Posterior vena cava (tissue), 2 donors: ENCODE measurements at regions not wholly inside any gene's neighbourhood (a gene's known extent, or its start where the extent isn't known, plus 50 kb on each side); places are given as distances from the start of the nearest gene placed in this dataset.

ENCODE experiments used
- DNase-seq: peaks from one replicate; pipeline ENCODE4 v3.0.0-alpha.2; 2020; ENCODE audit warnings: low spot score
- intact Hi-C, 2 donors: fragments of 100-400 bp; cut with DNase I; formaldehyde crosslinking; loops; one replicate each; pipeline versions ENCODE4 v1.14.1 to v1.14.2; 2022 to 2023
- donor health status: DM: yes; HTN: yes; CAD: no.
- donor health status: DM: yes; HTN: yes; CAD: no.

DNA sequence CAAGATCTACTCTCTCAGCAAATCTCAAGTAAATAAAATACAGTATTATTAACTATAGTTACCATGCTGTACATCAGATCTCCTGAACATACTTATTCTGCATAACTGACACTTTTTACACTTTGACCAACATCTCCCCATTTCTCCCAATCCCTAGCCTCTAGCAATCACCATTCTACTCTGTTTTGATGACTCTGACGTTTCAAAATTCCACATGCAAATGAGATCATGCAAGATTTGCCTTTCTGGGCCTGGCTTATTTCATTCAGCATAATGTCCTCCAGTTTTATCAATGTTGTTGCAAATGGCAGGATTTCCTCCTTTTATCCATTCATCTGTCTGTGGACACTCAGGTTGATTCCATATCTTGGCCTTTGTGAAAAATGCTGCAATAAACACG, 266.3 kb downstream of the RFPL4B start:
- no peak for DNase-seq
- intact Hi-C loops: no loop called here

GRCh38 chr6:112618849-112619248, 271.7 kb downstream of the RFPL4B start:
- no peak for DNase-seq
- intact Hi-C loops: no loop called here

DNA sequence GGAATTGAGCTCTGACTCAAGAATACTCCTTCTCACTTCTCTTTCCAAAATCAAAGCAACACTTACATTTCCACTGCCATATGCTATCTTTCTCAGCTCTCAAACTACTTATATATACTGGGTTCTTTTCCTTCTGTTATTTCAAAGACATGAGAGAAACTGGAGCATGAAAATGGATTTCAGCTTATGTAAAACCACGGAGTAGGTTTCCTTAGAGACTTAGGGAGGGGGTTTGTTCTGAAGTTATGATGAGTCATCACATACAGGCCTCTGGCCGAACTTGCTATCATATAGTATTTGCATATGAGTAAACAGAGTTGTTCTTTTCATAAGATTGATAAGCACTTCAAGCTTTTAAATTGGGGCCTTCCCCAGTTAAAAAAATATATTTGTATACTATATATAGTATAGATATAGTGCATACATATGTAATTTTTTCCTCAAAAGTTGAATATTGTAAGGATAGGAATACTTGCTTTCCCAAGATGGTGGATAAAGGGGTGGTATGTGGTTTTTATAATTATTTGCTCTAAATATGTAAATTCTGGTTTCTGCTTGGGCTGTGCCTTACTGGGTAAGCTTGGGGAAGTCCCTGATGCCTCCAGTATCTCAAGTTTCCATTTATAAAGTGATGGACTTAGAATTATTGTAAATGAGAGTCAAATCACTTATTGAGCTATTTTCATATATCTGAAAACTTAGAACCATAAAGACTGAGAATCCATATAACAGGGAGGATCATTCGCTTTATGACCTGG, 273.9 kb downstream of the RFPL4B start:
- intact Hi-C loops: no loop called here
- DNase-seq: no peak

GRCh38 chr6:112622036-112622435, 274.9 kb downstream of the RFPL4B start:
- intact Hi-C loops: no loop called here
- no peak for DNase-seq

DNA sequence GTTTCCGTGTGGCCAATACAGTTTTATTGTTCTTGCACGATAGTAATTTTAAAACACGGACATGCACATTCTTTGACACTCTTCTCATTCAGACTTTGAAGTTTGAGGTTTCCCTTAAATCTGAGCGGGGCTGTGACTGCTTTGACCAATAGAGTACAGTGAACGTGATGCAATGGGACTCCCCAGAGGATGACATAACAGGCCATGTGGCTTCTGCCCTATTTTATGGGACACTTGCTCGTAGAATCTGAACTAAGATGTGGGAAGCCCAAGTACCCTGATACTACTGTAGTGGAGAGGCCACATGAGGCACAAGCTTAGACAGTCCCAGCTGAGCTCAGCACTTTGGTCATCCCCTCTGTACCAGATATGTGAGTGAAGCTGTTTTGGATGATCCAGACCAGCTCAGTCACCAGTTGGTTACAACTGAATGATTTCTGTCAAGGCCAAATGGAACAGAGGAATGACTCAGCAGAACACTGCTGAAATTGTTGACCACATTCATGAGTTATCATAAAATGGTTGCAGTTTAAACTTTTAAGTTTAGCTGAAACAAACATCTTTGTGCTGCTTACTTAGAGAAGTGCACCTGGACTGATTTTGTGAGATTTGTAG, 279.4 kb downstream of the RFPL4B start:
- intact Hi-C loops: no loop called here
- no peak for DNase-seq

DNA sequence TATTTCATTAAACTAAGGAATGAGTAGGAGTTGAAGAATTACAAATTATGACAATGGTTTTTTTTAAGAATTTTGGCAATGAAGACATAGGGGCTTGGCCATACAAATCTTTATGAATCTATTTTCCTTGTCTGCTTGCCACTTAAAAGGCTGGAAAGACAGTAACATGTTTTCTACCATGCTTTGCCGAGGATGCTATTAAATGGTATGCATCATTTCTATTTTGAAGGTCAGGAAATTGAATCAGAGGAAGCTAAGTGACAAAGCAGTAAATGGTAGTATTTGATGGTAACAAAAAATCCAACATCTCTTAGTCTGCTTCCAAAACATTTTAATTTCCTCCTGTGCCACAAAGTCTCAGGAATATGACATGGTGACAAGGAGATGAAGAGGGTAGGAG, 287.2 kb downstream of the RFPL4B start:
- DNase-seq: no peak
- intact Hi-C loops: no loop called here

GRCh38 chr6:112636650-112637262, 289.6 kb downstream of the RFPL4B start:
- no peak for DNase-seq

GRCh38 chr6:112639391-112639831, 292.3 kb downstream of the RFPL4B start:
- intact Hi-C loops: no loop called here
- DNase-seq: no peak

More at GRCh38 chr6:112636650-112637262, 289.6 kb downstream of the RFPL4B start:
- intact Hi-C loops: no loop called here

DNA sequence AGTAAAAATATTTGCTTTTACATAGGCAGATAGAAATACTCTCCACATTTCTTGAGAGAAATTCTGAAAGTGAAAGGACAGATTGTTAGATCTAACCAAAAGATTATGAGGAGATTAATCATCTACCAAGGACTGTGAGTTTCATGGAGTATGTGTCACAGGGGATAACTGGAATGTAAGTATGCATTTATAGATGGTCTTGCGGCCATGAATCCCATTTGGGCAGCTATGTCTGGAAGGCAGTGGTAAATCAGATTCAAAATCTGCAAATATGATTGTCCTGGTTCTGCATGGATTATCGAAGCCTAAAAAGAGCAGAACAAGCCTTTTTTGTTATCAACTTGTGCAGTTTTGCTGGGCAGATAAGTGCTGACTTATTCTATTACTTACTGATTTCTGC, 293.8 kb downstream of the RFPL4B start:
- no peak for DNase-seq
- intact Hi-C loops: no loop called here

DNA sequence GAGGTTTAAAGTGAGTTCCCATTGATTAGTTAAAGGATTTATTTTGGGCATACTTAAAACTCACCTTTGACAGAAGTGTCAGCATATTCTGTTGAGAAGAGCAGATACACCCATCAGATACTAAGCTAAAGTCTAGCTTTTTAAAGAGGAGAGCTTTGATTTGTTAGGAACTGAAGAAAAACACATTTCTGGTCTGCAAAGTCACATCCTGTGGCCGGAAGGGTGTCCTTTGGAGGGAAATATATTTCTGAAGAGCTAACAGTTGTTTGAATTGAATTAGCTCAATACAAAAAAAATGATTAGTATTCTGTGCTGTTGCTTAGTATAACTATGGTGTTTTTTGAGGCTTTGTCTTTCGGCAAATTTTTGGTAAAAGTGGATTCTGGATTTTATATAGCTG, 302.7 kb downstream of the RFPL4B start:
- intact Hi-C loops: no loop called here
- no peak for DNase-seq

GRCh38 chr6:112651239-112651638, 304.1 kb downstream of the RFPL4B start:
- intact Hi-C loops: no loop called here
- DNase-seq: no peak

- intact Hi-C loops: no loop called here
- no peak for DNase-seq
Observed at GRCh38 chr6:112659912-112660311, 312.8 kb downstream of the RFPL4B start.

GRCh38 chr6:112660626-112661025, 313.5 kb downstream of the RFPL4B start:
- DNase-seq: no peak
- intact Hi-C loops: no loop called here

GRCh38 chr6:112663698-112664097, 316.6 kb downstream of the RFPL4B start:
- DNase-seq: no peak
- intact Hi-C loops: no loop called here

DNA sequence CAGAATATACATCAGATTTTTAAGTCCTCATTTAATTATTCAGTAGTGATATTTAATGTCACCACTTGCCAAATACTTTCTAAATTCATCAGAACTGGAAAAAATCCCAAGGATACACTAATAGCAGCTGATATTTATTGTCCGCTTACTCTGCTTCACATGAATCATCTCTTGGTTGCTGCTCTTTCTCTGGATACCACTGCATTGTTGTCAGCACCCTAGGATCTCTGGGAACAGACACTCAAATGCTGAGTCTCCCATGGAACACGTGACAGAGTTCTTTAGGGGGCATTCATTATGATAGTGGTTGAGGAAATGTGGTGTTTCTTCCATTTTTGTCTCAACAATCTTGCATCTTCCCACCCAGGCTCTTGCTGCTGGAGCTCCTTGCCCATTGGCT, 318.0 kb downstream of the RFPL4B start:
- no peak for DNase-seq

DNA sequence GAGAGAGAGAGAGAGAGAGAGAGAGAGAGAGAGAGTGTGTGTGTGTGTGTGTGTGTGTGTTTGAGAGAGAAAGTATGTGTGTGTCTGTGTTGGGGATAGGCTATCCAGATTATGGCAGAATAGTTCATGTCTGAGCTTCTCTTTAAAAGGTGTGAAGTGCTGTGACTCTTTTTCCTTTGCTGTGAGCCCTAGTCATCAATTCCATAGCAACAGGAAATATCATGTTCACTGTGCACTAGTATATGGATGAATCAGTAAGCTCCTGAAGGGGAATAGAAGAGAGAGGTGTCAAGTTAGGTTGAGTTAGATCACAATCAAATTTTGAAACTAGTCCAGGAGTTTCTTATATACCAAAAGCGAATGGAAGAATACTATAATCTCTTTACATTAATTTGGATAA, 318.7 kb downstream of the RFPL4B start:
- DNase-seq: no peak
- intact Hi-C loops: loop anchor here in 1 of 2 donors (5.0 kb wide), 1 partner anchor 1261 kb away; no protein-coding TSS in a partner anchor

More for the DNA sequence above, 318.0 kb downstream of the RFPL4B start:
- intact Hi-C loops: loop anchor here in 1 of 2 donors (5.0 kb wide), 1 partner anchor 1262 kb away; no protein-coding TSS in a partner anchor

GRCh38 chr6:112667427-112667826, 320.3 kb downstream of the RFPL4B start:
- intact Hi-C loops: loop anchor here in 1 of 2 donors (5.0 kb wide), 1 partner anchor 1260 kb away; no protein-coding TSS in a partner anchor
- no peak for DNase-seq

- no peak for DNase-seq
- intact Hi-C loops: no loop called here
Observed at GRCh38 chr6:112680091-112680490, 333.0 kb downstream of the RFPL4B start.

DNA sequence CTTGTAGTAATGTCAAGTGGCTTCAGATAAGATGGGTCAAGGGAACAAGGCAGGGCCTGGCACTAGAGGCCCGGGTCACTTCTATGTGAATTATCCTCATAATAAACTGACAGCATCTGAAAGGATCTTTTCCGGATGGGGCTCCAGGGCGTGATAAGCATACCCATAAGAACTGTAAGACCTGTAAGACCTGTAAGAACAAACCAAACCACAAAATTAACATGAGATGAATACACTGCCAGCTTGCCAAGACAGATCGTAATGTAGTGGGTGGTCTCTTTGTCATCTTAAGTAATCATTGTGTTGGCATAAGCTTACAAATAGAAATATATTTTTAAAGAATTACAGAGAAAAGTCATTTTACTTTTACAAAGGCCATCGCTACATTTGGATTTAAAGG, 334.9 kb downstream of the RFPL4B start:
- intact Hi-C loops: no loop called here

GRCh38 chr6:112683106-112683505, 336.0 kb downstream of the RFPL4B start:
- intact Hi-C loops: no loop called here
- no peak for DNase-seq

More for the DNA sequence above, 334.9 kb downstream of the RFPL4B start:
- no peak for DNase-seq
